ELR (cell line): ENCODE measurements at regions not wholly inside any gene's neighbourhood (a gene's known extent, or its start where the extent isn't known, plus 50 kb on each side); places are given as distances from the start of the nearest gene placed in this dataset.

Experiments used
- DNase-seq: peaks from one replicate; pipeline ENCODE4 v3.0.0-alpha.2; 2015; ENCODE audit warnings: low read depth

GRCh38 chr9:121550041-121550440, 50.4 kb upstream of the GGTA1 start:
- DNase-seq = no peak

DNA sequence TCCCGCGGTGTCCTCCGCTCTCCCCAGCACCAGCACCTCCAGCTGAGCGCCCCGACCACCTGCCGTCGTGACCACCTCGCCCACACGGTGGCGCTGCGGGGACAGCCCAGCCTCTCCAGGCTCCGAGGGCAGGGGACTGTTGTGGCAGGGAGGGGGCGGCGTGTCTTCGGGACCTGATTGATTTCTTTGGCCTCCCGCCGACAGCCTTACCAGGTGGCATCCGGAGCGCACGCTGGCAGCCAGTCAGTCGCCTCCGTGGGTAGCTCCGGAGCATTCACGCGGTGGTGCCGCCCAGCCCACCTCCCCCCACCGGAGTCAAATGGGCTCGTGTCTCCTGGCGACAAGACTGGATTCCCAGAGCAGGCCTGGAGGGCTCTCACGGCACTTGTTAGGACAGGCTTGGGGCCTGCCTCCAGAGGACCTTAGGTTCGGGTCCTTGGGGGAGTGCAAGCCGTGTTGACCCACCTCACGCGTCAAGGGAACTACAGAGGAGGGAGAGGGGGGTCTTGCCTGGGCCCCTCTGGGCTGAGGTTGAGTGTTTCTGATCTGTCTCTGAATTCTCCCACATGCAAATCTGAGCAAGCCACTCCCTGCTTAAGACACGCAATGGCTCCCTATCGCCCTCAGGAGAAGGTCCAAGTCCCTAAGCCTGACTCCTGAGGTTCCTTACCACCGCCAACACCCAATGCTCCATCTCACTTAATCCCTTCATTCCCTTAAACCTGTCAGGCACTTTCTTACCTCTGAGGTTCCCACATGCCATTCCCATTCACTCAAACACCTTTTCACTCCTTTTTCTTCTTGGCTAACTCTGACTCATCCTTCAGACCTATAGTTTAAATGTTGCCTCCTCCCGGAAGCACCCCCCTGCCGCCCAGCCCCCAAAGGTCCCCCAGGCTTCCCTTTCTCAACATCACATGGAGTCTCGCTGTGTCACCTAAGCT, 51.2 kb upstream of the GGTA1 start:
- DNase-seq = peak; percentile 67

GRCh38 chr9:121551985-121552753, 52.5 kb upstream of the GGTA1 start:
- DNase-seq = no peak

DNA sequence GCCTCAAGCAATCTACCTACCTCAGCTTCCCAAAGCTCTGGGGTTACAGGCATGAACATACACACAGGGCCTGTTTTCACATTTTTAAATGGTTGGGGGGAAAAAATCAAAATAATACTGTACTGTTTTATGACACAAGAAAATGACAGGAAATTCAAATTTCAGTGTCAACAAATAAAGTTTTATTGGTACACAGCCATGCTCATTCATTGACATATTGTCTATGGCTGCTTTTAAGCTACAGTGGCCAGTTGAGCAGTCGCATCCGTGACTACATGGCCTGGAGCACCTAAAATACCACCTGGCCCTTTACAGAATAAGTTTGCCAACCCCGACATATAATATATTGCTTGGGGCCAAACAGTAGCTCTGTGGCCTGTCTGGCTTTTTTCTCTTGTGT, 56.4 kb upstream of the GGTA1 start:
- no peak for DNase-seq

DNA sequence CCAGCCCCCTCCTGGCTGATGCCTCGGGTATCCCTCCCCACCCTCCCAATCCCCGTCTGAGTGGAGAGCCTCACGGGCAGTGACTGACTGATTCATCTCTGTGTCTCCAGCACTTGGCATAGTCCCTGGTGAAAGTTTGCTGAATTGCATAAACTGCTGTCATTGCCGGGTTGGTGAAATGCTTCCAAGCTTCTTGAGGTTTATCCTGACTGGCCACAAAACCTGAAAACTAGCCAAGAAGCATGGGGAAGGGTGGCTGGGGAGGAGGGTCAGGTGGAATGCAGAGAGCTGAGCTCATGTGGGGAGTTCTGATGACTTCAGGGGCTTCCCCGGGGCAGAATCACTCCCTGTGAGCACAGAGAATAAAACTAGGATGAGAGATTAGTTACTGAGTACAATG, 56.9 kb upstream of the GGTA1 start:
- peak; percentile 93 for DNase-seq

GRCh38 chr9:121557581-121558447, 58.2 kb upstream of the GGTA1 start:
- DNase-seq = peak; percentile 93

GRCh38 chr9:121558473-121558872, 58.8 kb upstream of the GGTA1 start:
- no peak for DNase-seq

- DNase-seq = peak; percentile 92
Observed at GRCh38 chr9:121559183-121559582, 59.5 kb upstream of the GGTA1 start.

DNA sequence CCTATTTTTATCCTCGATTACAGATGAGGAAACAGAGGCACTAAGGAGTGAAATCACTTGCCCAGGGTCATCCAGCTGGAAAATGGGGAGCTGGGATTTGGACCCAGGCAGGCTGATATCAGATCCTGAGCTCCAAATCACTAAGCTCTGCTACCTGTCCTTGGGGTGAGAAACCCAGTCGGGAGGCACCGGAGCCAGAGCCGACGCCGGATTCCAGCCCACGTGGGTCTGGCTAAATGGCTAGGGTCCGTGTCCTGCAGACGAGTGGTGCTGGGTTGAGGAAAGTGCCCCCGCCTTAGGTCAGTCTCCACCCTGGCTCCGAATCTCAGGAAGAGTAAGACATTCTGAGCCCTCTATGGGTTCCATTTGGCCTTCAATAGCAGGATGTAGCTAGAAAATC, 61.3 kb upstream of the GGTA1 start:
- no peak for DNase-seq

DNA sequence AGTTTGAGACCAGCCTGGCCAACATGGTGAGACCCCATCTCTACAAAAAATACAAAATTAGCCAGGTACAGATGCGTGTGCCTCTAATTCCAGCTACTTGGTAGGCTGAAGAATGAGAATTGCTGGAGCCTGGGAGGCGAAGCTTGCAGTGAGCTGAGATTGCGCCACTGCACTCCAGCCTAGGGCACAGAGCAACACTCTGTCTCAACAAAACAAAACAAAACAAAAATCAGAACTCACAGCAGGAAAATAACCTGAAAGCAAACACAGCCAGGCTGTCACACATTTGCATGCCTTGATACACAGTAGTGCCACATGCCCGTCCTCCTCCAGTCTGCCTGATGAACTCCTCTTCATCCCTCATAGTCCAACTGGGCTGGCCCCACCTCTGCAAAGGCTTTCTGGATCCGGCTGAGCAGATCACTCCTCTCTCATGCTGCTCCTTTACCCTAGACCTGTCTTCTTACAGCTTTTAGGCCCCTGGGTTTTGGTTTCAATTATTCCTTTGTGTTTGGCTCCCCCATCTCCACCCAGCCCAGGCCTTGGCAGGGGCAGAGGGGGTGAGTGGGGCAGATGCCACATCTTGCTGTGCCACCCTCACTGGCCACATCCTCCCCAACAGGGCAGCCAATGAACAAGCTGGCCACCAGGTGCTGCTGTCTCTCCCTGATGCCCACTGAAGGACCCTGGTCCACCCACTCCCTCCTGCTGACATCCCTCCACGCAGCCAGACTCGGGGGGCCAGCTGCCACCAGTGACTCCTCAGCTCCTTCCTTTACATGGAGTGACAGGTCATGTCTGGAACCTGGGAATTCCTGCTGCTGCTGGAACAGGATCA, 62.0 kb upstream of the GGTA1 start:
- DNase-seq = no peak

DNA sequence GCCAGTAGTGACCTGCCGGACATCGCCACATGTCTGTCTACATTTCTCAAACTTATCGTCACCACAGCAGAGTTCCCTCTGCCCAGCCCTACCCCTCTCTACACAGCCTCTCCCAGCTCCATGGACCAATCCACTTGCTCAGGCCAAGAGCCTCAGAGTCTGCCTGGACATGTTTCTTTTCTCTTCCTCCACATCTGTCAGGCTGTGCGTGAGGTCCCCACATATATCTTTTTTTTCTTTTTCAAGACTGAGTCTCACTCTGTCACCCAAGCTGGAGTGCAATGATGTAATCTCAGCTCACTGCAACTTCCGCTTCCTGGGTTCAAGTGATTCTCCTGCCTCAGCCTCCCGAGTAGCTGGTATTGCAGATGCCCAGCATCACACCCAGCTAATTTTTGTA, 62.7 kb upstream of the GGTA1 start:
- DNase-seq = no peak

- no peak for DNase-seq
Observed at GRCh38 chr9:121563425-121563824, 63.8 kb upstream of the GGTA1 start.

- no peak for DNase-seq
Observed at GRCh38 chr9:121563881-121564460, 64.3 kb upstream of the GGTA1 start.

GRCh38 chr9:121564504-121565260, 65.0 kb upstream of the GGTA1 start:
- no peak for DNase-seq

DNA sequence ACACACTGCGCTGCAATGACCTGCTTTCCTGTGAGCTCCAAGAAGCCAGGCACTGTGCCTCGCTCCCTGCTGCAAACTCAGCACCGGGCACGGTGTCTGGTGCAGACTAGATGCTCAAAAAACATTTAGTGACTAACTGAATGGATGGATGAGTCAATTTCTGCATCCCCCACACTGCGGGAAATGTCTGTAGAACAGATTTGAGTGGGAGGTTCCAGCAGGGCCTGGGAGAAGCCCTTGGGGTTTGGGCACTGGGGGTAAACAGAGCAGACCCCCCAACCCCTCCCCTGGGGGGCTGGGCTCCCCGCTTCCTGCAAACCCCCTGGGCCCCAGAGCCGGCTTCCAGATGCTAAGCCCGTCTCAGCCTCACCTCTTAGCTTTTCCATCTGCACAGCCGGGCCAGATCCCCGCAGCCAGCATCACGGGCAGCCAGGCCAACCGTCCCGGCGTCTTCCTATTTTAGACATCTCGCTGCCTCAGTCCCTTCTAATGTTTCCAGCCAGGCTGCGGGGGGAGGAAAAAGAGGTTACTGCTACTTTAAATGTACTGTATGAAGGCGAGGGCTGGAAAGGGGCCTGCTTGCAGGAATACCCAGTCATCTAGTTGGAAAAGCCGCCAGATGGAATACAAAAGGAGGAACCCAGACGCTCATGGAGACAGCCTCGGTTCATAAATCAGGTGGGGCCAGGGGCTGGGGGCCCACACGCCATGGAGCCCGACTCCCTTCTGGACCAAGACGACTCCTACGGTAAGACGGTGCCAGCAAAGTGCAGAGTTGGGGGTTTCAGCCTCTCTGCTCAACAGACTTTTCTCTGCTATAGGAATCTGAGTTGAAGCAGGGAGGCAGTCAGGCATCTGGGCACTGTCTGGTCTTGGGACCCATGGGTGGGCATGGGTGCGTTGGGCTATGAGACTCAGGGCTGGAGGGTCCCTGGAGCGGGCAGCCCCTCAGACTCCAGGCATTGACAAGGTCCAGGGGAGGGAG, 67.1 kb upstream of the GGTA1 start:
- DNase-seq = peak; percentile 83

DNA sequence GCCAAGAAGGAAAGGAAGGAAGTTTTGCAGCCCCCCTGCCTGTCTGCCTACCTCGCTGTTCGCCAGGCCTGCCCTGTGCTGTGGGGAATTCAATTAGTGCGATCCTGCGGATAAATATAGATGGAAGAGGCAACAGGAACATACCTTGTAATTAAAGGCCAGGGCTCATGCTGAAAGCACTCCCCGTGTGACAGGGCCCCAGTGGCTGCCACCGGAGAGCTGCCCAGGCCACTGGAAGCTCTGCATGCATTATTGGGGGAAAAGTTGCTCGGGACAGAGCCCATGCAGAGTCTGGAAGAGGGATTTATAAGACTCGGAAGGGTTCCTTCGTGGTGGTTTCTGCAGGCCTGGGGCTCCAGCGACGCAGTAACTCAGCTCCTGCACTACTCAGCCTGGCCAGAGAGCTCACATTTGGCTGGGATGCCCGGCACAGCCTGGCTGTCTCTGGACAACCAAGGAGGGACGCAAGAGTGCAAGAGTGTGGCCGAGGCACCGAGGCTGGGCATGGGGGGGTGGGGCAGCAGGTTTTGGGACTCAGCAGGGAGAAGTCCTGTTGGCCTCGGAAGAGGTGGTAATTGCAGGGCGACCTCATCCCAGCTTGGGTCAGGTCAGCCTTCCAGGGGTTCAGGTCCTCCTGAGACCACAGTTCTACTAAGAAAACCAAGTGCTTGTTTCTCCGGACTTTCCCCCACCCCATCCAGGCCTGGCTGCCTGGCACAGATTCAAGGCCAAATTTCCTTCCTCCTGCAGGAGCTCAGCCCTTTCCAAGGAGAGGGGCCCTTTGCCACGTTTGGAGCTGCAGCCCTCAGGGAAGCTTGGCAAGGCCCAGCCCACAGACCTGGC, 68.1 kb upstream of the GGTA1 start:
- DNase-seq = no peak

- peak; percentile 82 for DNase-seq
Observed at GRCh38 chr9:121568343-121569265, 69.0 kb upstream of the GGTA1 start.
